ENCODE measurements at regions not wholly inside any gene's neighbourhood (a gene's known extent, or its start where the extent isn't known, plus 50 kb on each side); places are given as distances from the start of the nearest gene placed in this dataset.

DNA sequence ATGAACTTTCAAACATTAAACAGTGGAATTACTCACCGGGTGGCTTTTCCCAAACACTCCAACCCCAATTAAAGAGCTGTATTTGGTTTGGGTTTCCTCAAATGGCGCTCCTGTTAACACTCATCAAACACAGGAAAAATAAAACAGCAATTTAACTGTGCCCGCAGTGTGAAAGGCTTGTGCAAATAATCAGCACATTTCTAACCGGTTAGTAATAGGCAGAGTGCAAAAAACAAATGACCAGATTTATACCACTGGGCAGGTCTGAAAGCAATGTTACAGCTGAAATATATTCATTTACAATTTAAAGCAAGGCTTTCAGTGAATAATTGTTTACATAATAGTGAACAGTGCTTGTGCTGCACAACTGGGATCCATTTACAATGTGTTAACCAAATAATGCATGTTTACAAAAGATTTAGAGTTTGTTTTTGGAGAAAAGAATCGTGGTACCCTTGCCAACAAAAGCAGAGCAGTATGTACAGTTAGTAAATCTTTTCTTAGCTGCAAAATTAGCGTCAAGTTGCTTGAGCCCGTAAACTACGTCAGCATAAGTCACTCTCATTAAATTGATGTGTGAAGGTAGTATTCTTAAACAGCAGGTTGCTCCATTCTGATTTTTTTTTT, 662.9 kb upstream of the ZNF608 start:
- no peak overlapping the region for H3K4me3 ChIP-seq (ENCODE audit: low read depth, low read length)
- no peak for DNase-seq (ENCODE audit: low read depth)
- TF ChIP-seq CTCF (IDR thresholded peaks at IDR 0.05; ENCODE audit: insufficient read depth, low read length): no peak

DNA sequence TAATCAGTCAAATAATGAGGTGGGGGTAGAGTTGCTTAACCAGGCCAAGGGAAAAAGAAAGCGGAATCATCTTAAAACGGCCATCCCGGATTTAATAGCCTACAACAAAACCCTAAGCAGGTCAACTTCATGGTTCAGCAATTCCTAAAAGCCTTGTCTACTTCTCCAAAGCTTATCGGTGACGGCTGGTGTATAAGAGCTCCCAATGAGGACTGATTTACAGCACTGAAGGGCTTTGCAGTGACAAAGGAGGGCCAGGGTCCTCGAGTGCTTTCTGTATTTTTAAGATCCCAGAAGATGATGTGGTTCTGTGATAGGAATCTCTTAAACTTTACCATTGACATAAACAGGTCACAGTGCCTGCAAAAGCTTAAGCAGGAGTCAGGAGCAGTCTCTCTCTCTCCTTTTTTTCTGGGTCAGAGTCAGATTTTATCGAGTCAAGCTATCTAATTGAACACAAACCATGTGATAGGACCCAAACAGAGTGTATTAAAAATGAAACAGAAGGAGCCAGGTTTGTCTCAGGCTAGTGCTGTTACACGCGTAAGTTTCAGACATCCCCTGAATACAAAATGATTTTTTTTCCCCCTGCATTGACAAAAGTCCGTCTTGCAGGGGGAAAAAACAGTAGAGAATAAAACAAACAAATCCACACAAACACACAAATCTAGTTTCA, 663.6 kb upstream of the ZNF608 start:
- DNase-seq (ENCODE audit: low read depth): no peak
- no peak overlapping the region for H3K4me3 ChIP-seq (ENCODE audit: low read depth, low read length)
- TF ChIP-seq CTCF (IDR thresholded peaks at IDR 0.05; ENCODE audit: insufficient read depth, low read length): no peak

DNA sequence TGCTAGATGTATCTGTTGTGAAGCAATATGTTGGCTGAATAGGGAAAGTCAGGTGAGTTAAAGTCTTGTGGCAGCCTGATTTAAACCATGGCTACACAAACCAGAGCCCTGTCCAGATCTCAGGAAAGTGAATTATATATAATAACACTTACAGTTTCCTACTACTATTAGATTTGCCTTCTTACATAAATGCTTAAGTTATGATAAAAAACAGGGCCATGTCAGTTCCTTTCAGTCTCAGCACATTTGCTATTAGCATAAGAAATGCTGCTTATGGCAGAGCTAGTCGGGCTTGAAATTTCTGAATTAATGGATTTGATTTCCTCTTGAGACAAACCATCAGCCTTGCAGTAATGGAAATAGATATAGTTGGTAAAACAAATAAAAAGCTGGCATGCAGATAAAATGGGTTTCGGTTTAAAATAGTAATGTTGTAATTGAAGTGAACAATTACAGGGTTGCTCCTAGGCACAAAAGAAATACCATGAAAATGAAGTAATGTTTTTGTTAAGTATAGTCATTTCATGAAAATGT, 664.2 kb upstream of the ZNF608 start:
- H3K4me3 ChIP-seq (ENCODE audit: low read depth, low read length): no peak overlapping the region
- no peak for TF ChIP-seq CTCF (IDR thresholded peaks at IDR 0.05; ENCODE audit: insufficient read depth, low read length)
- DNase-seq (ENCODE audit: low read depth): peak; percentile 85

DNA sequence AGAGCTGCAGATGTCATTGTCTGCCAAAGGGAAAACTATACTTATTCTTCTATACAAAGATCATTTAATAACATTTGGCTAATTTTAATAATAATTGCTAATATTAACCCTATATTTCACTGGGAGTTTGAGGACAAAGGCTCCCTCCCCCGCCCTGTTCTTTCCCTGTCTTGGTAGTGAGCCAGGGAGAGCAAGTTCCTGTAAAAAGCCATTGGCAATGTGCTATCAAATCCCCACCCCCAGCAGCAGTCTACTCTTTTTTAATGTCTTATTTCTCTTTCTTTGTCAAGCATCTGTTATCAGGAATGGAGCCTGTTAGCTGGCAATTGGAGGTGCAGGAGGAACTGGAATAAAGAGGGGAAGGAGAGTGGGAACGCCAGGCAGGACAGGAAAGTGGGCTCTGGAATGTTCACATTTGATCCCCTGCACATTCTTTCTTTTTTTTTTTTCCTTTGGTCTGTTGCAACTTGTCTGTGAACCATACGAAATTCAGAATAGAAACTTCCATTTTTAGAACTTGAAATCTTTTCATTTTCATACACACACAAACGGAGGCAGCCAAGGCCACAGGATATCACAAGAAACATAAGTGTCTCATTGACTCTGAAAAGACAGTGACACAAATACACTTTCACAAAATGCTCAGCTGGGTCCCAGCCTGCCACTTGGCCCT, 664.8 kb upstream of the ZNF608 start:
- TF ChIP-seq CTCF (IDR thresholded peaks at IDR 0.05; ENCODE audit: insufficient read depth, low read length): no peak
- peak overlapping the region; percentile 38 for H3K4me3 ChIP-seq (ENCODE audit: low read depth, low read length)
- peak; percentile 79 for DNase-seq (ENCODE audit: low read depth)

- peak overlapping the region; percentile 38 for H3K4me3 ChIP-seq (ENCODE audit: low read depth, low read length)
- peak; percentile 24 for DNase-seq (ENCODE audit: low read depth)
Measured at GRCh38 chr5:125411744-125412560, 665.5 kb upstream of the ZNF608 start.

More at GRCh38 chr5:125411744-125412560, 665.5 kb upstream of the ZNF608 start:
- no peak for TF ChIP-seq CTCF (IDR thresholded peaks at IDR 0.05; ENCODE audit: insufficient read depth, low read length)
